NCI-H1048 (cell line): ENCODE measurements at regions not wholly inside any gene's neighbourhood (a gene's known extent, or its start where the extent isn't known, plus 50 kb on each side); places are given as distances from the start of the nearest gene placed in this dataset.
"Not testable (repeated sequence)": the region's sequence is repeated elsewhere in the genome, so short reads cannot be mapped to it uniquely, and the experiment has no call there.

Experiments
- DNase-seq: peaks from one replicate; lab custom pipeline; 2025; lab: John Stamatoyannopoulos, UW

- no peak for DNase-seq
Measured at GRCh38 chr1:228941666-228942065, 206.4 kb downstream of the RHOU start.

GRCh38 chr1:228943436-228943835, 208.2 kb downstream of the RHOU start:
- no peak for DNase-seq

GRCh38 chr1:228944296-228944695, 209.0 kb downstream of the RHOU start:
- DNase-seq = no peak

GRCh38 chr1:228944935-228945371, 209.7 kb downstream of the RHOU start:
- DNase-seq = no peak

GRCh38 chr1:228945885-228946284, 210.6 kb downstream of the RHOU start:
- no peak for DNase-seq

GRCh38 chr1:228949617-228950016, 214.3 kb downstream of the RHOU start:
- DNase-seq = not testable (repeated sequence)

- no peak for DNase-seq
Measured at GRCh38 chr1:228953207-228953606, 217.9 kb downstream of the RHOU start.

GRCh38 chr1:228953808-228954207, 218.5 kb downstream of the RHOU start:
- DNase-seq = not testable (repeated sequence)

- DNase-seq = no peak
Measured at GRCh38 chr1:228955691-228956090, 220.4 kb downstream of the RHOU start.

- no peak for DNase-seq
Measured at GRCh38 chr1:228956864-228957263, 221.6 kb downstream of the RHOU start.

- no peak for DNase-seq
Measured at GRCh38 chr1:228957535-228957934, 222.3 kb downstream of the RHOU start.

- DNase-seq = no peak
Measured at GRCh38 chr1:228958121-228958520, 222.8 kb downstream of the RHOU start.

- DNase-seq = no peak
Measured at GRCh38 chr1:228958741-228959140, 223.5 kb downstream of the RHOU start.

GRCh38 chr1:228960705-228961104, 225.4 kb downstream of the RHOU start:
- DNase-seq = no peak

GRCh38 chr1:228961511-228961910, 226.2 kb downstream of the RHOU start:
- no peak for DNase-seq

GRCh38 chr1:228963795-228964177, 228.5 kb downstream of the RHOU start:
- DNase-seq = no peak

GRCh38 chr1:228964178-228965089, 229.2 kb downstream of the RHOU start:
- no peak for DNase-seq

GRCh38 chr1:228968891-228969606, 233.8 kb downstream of the RHOU start:
- no peak for DNase-seq

GRCh38 chr1:228969953-228970800, 234.9 kb downstream of the RHOU start:
- DNase-seq = no peak

- DNase-seq = no peak
Measured at GRCh38 chr1:228972576-228972975, 237.3 kb downstream of the RHOU start.

GRCh38 chr1:228974273-228974672, 239.0 kb downstream of the RHOU start:
- DNase-seq = no peak

GRCh38 chr1:228975238-228975907, 240.1 kb downstream of the RHOU start:
- DNase-seq = no peak
